ENCODE measurements at regions not wholly inside any gene's neighbourhood (a gene's known extent, or its start where the extent isn't known, plus 50 kb on each side); places are given as distances from the start of the nearest gene placed in this dataset.

- Histone ChIP-seq H3K4me1 (peaks cover 4% of the 10 kb centered on the region), H3K9me3 (no peaks in the 10 kb centered on the region), H3K27me3 (peaks cover 4% of the 10 kb centered on the region), H3K4me3 (no peak overlapping the region), H3K27ac (no peak overlapping the region), H3K36me3 (no peaks in the 10 kb centered on the region)
- DNase-seq (ENCODE audit: low spot score in 2 of 2): peak in 1 of 2 donors; percentile 24
- 89% methylated on average over 5 of the region's 6 CpGs for WGBS
- no peak for TF ChIP-seq POLR2AphosphoS5 (IDR thresholded peaks at IDR 0.05)
- TF ChIP-seq, protein P1, sequence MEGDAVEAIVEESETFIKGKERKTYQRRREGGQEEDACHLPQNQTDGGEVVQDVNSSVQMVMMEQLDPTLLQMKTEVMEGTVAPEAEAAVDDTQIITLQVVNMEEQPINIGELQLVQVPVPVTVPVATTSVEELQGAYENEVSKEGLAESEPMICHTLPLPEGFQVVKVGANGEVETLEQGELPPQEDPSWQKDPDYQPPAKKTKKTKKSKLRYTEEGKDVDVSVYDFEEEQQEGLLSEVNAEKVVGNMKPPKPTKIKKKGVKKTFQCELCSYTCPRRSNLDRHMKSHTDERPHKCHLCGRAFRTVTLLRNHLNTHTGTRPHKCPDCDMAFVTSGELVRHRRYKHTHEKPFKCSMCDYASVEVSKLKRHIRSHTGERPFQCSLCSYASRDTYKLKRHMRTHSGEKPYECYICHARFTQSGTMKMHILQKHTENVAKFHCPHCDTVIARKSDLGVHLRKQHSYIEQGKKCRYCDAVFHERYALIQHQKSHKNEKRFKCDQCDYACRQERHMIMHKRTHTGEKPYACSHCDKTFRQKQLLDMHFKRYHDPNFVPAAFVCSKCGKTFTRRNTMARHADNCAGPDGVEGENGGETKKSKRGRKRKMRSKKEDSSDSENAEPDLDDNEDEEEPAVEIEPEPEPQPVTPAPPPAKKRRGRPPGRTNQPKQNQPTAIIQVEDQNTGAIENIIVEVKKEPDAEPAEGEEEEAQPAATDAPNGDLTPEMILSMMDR (IDR thresholded peaks at IDR 0.05): no peak
- TF ChIP-seq POLR2A (IDR thresholded peaks at IDR 0.05): no peak
- no peak for TF ChIP-seq EP300 (IDR thresholded peaks at IDR 0.05)
Measured at GRCh38 chr9:89777544-89777943, 172.7 kb downstream of the GADD45G start.

- Histone ChIP-seq H3K27ac (no peak overlapping the region), H3K4me1 (peaks cover 4% of the 10 kb centered on the region), H3K9me3 (no peaks in the 10 kb centered on the region), H3K4me3 (no peak overlapping the region), H3K27me3 (peaks cover 4% of the 10 kb centered on the region), H3K36me3 (no peaks in the 10 kb centered on the region)
- TF ChIP-seq EP300 (IDR thresholded peaks at IDR 0.05) (no peak), POLR2AphosphoS5 (IDR thresholded peaks at IDR 0.05) (no peak), POLR2A (IDR thresholded peaks at IDR 0.05) (no peak)
- TF ChIP-seq, protein P1 (IDR thresholded peaks at IDR 0.05): no peak
- WGBS: 64% methylated on average over 22 of the region's 22 CpGs
- DNase-seq (ENCODE audit: low spot score in 2 of 2): peak in 1 of 2 donors; percentile 31
Measured at GRCh38 chr9:89778100-89779090, 173.6 kb downstream of the GADD45G start.

- Histone ChIP-seq H3K9me3 (no peaks in the 10 kb centered on the region), H3K4me1 (peaks cover 4% of the 10 kb centered on the region), H3K27ac (no peak overlapping the region), H3K4me3 (no peak overlapping the region), H3K27me3 (peaks cover 4% of the 10 kb centered on the region), H3K36me3 (no peaks in the 10 kb centered on the region)
- WGBS: 75% methylated on average over 7 of the region's 7 CpGs
- TF ChIP-seq POLR2A (IDR thresholded peaks at IDR 0.05): no peak
- no peak for TF ChIP-seq POLR2AphosphoS5 (IDR thresholded peaks at IDR 0.05)
- TF ChIP-seq, protein P1 (IDR thresholded peaks at IDR 0.05): no peak
- TF ChIP-seq EP300 (IDR thresholded peaks at IDR 0.05): no peak
- DNase-seq (ENCODE audit: low spot score in 2 of 2): peak in 1 of 2 donors; percentile 38
Measured at GRCh38 chr9:89779405-89780203, 174.8 kb downstream of the GADD45G start.

DNA sequence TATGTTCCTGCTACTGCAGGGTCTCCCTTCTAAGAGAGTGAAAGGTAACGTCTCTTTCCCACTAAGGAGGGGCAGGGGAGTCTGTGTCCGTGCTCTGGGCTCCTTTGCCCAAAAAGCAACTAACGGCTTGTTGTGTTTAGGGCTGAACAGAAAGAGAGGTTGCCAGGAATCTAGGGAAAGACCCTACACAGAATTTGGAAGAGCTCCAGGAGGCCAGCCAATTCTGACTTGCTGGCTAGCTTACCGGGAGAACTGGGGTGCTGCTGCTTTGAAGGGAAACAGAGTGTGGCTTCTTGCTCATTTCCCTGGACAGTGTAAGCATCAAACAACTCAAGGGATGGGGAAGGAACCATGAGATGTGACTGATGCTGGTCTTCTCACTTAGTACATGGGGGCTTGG lies 176.1 kb downstream of the GADD45G start:
- H3K4me3 ChIP-seq: no peak overlapping the region
- H3K9me3 ChIP-seq: no peaks in the 10 kb centered on the region
- no peak overlapping the region for H3K27ac ChIP-seq
- H3K4me1 ChIP-seq: peaks cover 4% of the 10 kb centered on the region
- WGBS: 52% methylated on average over 4 of the region's 4 CpGs
- H3K27me3 ChIP-seq: peaks cover 1% of the 10 kb centered on the region
- no peak for TF ChIP-seq POLR2A (IDR thresholded peaks at IDR 0.05)
- no peak for TF ChIP-seq POLR2AphosphoS5 (IDR thresholded peaks at IDR 0.05)
- TF ChIP-seq, protein P1 (IDR thresholded peaks at IDR 0.05): no peak
- no peak for TF ChIP-seq EP300 (IDR thresholded peaks at IDR 0.05)
- peak; percentile 7 to 11 for DNase-seq (ENCODE audit: low spot score in 2 of 2)
- no peaks in the 10 kb centered on the region for H3K36me3 ChIP-seq

All from suprapubic skin (tissue), 4 donors.